GM23338 (cell line): ENCODE measurements at regions not wholly inside any gene's neighbourhood (a gene's known extent, or its start where the extent isn't known, plus 50 kb on each side); places are given as distances from the start of the nearest gene placed in this dataset.

Source experiments
- ATAC-seq: fragments of 200-7000 bp; cut with Tn5 transposase; 3 replicates; pipeline ENCODE4 v1.9.1; 2020
- DNase-seq: peaks from one replicate; pipeline ENCODE4 v3.0.0-alpha.2; 2015; ENCODE audit warnings: low spot score
- H2AFZ ChIP-seq: fragments of 200-600 bp; sonication (generic); 2 replicates; pipeline ENCODE4 v1.8.0; 2016; ENCODE audit warnings: antibody characterized with exemption, mild to moderate bottlenecking, moderate library complexity
- H3F3A ChIP-seq: fragments of 200-600 bp; sonication (generic); replicated peaks from 2 replicates; pipeline ENCODE4 v1.8.0; 2017; ENCODE audit warnings: antibody characterized with exemption, mixed run types, low read depth
- H3K27ac ChIP-seq: fragments of 200-600 bp; sonication (generic); 2 replicates; pipeline ENCODE4 v1.6.1; 2016; ENCODE audit warnings: low read depth
- H3K27me3 ChIP-seq: fragments of 200-600 bp; sonication (generic); 2 replicates; pipeline ENCODE4 v1.8.0; 2016; ENCODE audit warnings: mild to moderate bottlenecking, mixed run types, moderate library complexity; ENCODE audit not compliant: insufficient read depth
- H3K36me3 ChIP-seq: fragments of 200-600 bp; sonication (generic); 2 replicates; pipeline ENCODE4 v1.8.0; 2016; ENCODE audit warnings: mild to moderate bottlenecking; ENCODE audit not compliant: insufficient read depth
- H3K4me1 ChIP-seq: fragments of 200-600 bp; sonication (generic); 2 replicates; pipeline ENCODE4 v1.8.0; 2016; ENCODE audit warnings: mild to moderate bottlenecking, moderate library complexity; ENCODE audit not compliant: insufficient read depth
- H3K4me2 ChIP-seq: fragments of 200-600 bp; sonication (generic); 2 replicates; pipeline ENCODE4 v1.7.1; 2017; ENCODE audit warnings: mixed run types
- H3K4me3 ChIP-seq: fragments of 200-600 bp; sonication (generic); 2 replicates; pipeline ENCODE4 v1.6.1; 2016; ENCODE audit warnings: mixed run types
- H3K79me2 ChIP-seq: fragments of 200-600 bp; sonication (generic); replicated peaks from 2 replicates; pipeline ENCODE4 v1.8.0; 2017; ENCODE audit warnings: mild to moderate bottlenecking; ENCODE audit not compliant: insufficient read depth
- H3K9me2 ChIP-seq: fragments of 200-600 bp; sonication (generic); 2 replicates; pipeline ENCODE4 v1.8.0; 2017; ENCODE audit not compliant: insufficient read depth
- H4K20me1 ChIP-seq: fragments of 200-600 bp; sonication (generic); replicated peaks from 2 replicates; pipeline ENCODE4 v1.8.0; 2017; ENCODE audit warnings: mild to moderate bottlenecking; ENCODE audit not compliant: insufficient read depth
- H3K27ac Mint-ChIP-seq: 2 replicates; pipeline ENCODE4 v1.8.0; 2020; ENCODE audit warnings: inconsistent platforms, mild to moderate bottlenecking, moderate library complexity, mixed read lengths
- H3K27me3 Mint-ChIP-seq: 3 replicates; pipeline ENCODE4 v1.8.0; 2022; ENCODE audit warnings: low read depth, mild to moderate bottlenecking, moderate library complexity, mixed read lengths, inconsistent platforms; ENCODE audit not compliant: insufficient read depth, poor library complexity
- H3K36me3 Mint-ChIP-seq: 3 replicates; pipeline ENCODE4 v1.8.0; 2021; ENCODE audit warnings: low read depth, mild to moderate bottlenecking, inconsistent platforms, moderate library complexity, mixed read lengths
- H3K4me1 Mint-ChIP-seq: 3 replicates; pipeline ENCODE4 v1.8.0; 2020; ENCODE audit warnings: mild to moderate bottlenecking, inconsistent platforms, mixed read lengths
- H3K4me3 Mint-ChIP-seq: 3 replicates; pipeline ENCODE4 v1.8.0; 2021; ENCODE audit warnings: moderate library complexity, mild to moderate bottlenecking, inconsistent platforms, mixed read lengths
- H3K9me3 Mint-ChIP-seq: 3 replicates; pipeline ENCODE4 v1.8.0; 2020; ENCODE audit warnings: moderate library complexity, mild to moderate bottlenecking, inconsistent platforms, mixed read lengths
- CTCF ChIP-seq, 2 experiments: fragments of 200-600 bp in 1 of 2; sonication (generic) in 1 of 2; conservative IDR thresholded peaks; 2 replicates each; pipeline versions ENCODE4 v1.5.1 to v1.6.1; 2016 to 2017; ENCODE audit warnings: antibody characterized with exemption in 2 of 2, low read depth in 2 of 2, mild to moderate bottlenecking in 2 of 2, moderate library complexity in 1 of 2
- NANOG ChIP-seq: IDR thresholded peaks from 2 replicates; pipeline ENCODE4 v1.6.1; 2016; ENCODE audit warnings: antibody characterized with exemption, borderline replicate concordance
- POLR2AphosphoS5 ChIP-seq: IDR thresholded peaks from 2 replicates; pipeline ENCODE4 v1.6.1; 2016; ENCODE audit warnings: antibody characterized with exemption, low read depth

GRCh38 chr7:149616898-149617297 is 119.3 kb upstream of the ZNF746 start:
- Mint-ChIP-seq H3K36me3 (peaks cover 89% of the 10 kb centered on the region), H3K4me1 (no peaks in the 10 kb centered on the region), H3K4me3 (no peak overlapping the region), H3K9me3 (no peaks in the 10 kb centered on the region; the same call in 2 of the 3 replicates), H3K27me3 (peaks cover 8% of the 10 kb centered on the region), H3K27ac (no peak overlapping the region)
- Histone ChIP-seq H3K27me3 (no peaks in the 10 kb centered on the region), H4K20me1 (no peaks in the 10 kb centered on the region; the same call in 1 of the 2 replicates), H3K36me3 (peaks cover 17% of the 10 kb centered on the region), H3F3A (no peaks in the 10 kb centered on the region), H3K79me2 (peaks cover 2% of the 10 kb centered on the region), H3K4me1 (no peaks in the 10 kb centered on the region), H3K27ac (no peak overlapping the region), H3K4me2 (no peak overlapping the region), H3K4me3 (no peak overlapping the region), H2AFZ (no peak overlapping the region), H3K9me2 (no peaks in the 10 kb centered on the region)
- no peak for TF ChIP-seq POLR2AphosphoS5
- no peak for TF ChIP-seq CTCF (conservative IDR thresholded peaks at IDR 0.05; ENCODE audit: low read depth in 2 of 2)
- DNase-seq (no peak), ATAC-seq (no peak)

GRCh38 chr7:149615690-149616270 is 118.2 kb upstream of the ZNF746 start:
- H3K36me3 Mint-ChIP-seq = peaks cover 88% of the 10 kb centered on the region
- H3F3A ChIP-seq = no peaks in the 10 kb centered on the region
- no peaks in the 10 kb centered on the region for H3K4me1 Mint-ChIP-seq

More at GRCh38 chr7:149615690-149616270, 118.2 kb upstream of the ZNF746 start:
- Histone ChIP-seq H3K79me2 (no peaks in the 10 kb centered on the region), H3K27ac (no peak overlapping the region), H3K36me3 (peaks cover 17% of the 10 kb centered on the region), H3K4me3 (no peak overlapping the region), H3K27me3 (no peaks in the 10 kb centered on the region), H3K4me1 (no peaks in the 10 kb centered on the region), H3K4me2 (no peak overlapping the region), H2AFZ (no peak overlapping the region), H4K20me1 (no peaks in the 10 kb centered on the region; the same call in 1 of the 2 replicates), H3K9me2 (no peaks in the 10 kb centered on the region)
- H3K27me3 Mint-ChIP-seq = peaks cover 10% of the 10 kb centered on the region
- ATAC-seq (peak; percentile 90), DNase-seq (peak; percentile 34)
- no peak overlapping the region for H3K27ac Mint-ChIP-seq
- peak; percentile 30 to 60 for TF ChIP-seq CTCF (conservative IDR thresholded peaks at IDR 0.05; ENCODE audit: low read depth in 2 of 2)
- no peak for TF ChIP-seq NANOG
- no peak overlapping the region for H3K4me3 Mint-ChIP-seq
- H3K9me3 Mint-ChIP-seq = no peaks in the 10 kb centered on the region; the same call in 2 of the 3 replicates
